ENCODE measurements at regions not wholly inside any gene's neighbourhood (a gene's known extent, or its start where the extent isn't known, plus 50 kb on each side); places are given as distances from the start of the nearest gene placed in this dataset.

DNA sequence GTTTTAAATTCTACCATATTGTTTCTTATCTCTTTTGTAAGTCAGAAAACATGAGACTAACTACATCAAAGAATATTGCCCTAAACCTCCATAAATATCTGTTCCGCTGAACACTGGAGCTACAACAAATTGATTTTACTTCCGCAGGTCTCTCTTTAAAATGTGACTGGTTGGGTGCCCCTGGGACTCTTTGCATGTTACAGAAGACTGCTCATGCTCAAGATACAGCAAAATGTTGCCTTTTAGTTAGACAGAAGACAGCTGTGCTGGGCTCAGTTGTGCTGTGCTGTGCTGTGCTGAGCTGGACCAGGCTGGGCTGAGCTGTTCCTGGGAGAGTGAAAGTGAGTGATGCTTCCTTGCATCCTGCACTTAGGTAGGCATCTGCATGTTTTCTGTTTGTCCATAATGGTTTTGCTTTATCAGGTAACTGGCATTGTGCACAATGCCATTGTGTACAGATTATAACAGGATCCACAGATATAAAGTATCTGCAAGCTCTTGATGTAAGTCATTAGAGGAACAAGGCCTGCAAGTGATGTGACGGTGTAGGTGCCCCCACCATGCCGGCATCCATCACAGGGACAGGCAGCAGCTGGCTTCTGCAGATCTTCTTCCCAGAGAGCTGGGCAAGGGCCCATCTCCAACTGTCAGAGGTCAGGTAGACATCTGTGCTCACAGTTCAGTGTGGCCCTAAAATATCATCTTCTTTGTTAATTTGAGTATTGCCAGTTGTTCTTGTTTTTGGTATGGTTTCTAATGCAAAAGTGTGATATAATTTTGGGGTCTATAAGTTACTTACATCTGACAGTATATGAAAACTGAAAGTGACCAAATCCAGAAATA, 972.5 kb upstream of the CELF2 start:
- no peak overlapping the region for H4K8ac ChIP-seq (ENCODE audit: low read depth, low read length)
- no peak overlapping the region for H2BK5ac ChIP-seq (ENCODE audit: low read depth, low read length, poor library complexity)
- H3K27ac ChIP-seq (ENCODE audit: low read depth, low read length), result no peak overlapping the region
- H2AK5ac ChIP-seq (ENCODE audit: low read length), result no peak overlapping the region
- no peak overlapping the region for H3K4me3 ChIP-seq (ENCODE audit: low read depth, low read length)
- H2AFZ ChIP-seq (ENCODE audit: insufficient read depth, low read length, poor library complexity), result no peak overlapping the region
- no peaks in the 10 kb centered on the region for H3K9me3 ChIP-seq (ENCODE audit: insufficient read depth, low read depth, low read length)
- H3K27me3 ChIP-seq (ENCODE audit: insufficient read depth, low read length), result no peaks in the 10 kb centered on the region
- H3K4me2 ChIP-seq (ENCODE audit: low read length), result no peak overlapping the region
- no peak for DNase-seq
- H2BK12ac ChIP-seq (ENCODE audit: low read length), result no peak overlapping the region
- no peak overlapping the region for H3K4ac ChIP-seq (ENCODE audit: low read depth, low read length)
- no peak overlapping the region for H3K14ac ChIP-seq (ENCODE audit: low read length)
- no peak overlapping the region for H3K23ac ChIP-seq (ENCODE audit: low read length)
- H4K12ac ChIP-seq (ENCODE audit: low read depth, low read length), result no peak overlapping the region
- no peaks in the 10 kb centered on the region for H3K36me3 ChIP-seq (ENCODE audit: control insufficient read depth in 1 of 2, insufficient read depth in 2 of 2, low read length in 2 of 2)
- no CpG with 5 or more reads among the region's 4 CpGs for WGBS (ENCODE audit: extremely low coverage, insufficient coverage, insufficient read length)
- no peak overlapping the region for H4K91ac ChIP-seq (ENCODE audit: low read depth, low read length)
- H3K79me2 ChIP-seq (ENCODE audit: control insufficient read depth, insufficient read depth, low read length, poor library complexity), result no peaks in the 10 kb centered on the region
- H3K79me1 ChIP-seq (ENCODE audit: low read length), result no peaks in the 10 kb centered on the region
- no peaks in the 10 kb centered on the region for H3K4me1 ChIP-seq (ENCODE audit: control insufficient read depth in 1 of 2, insufficient read depth in 2 of 2, low read length in 2 of 2)
- no peak overlapping the region for H3K18ac ChIP-seq (ENCODE audit: low read length)
- H2BK120ac ChIP-seq (ENCODE audit: insufficient read depth, low read length, poor library complexity), result no peak overlapping the region
- H3K9ac ChIP-seq (ENCODE audit: low read length), result no peak overlapping the region

DNA sequence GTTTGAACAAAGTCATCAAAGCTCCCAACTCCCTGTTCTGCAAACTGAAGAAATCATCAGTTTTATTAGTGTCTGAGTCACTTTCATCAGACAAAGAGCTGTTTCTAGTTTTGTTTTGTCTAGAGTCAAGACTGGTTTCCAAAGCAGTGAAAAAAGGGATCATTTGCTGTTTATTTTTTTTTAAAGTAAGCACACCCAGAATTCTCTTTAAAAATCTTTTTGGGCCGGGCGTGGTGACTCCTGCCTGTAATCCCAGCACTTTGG, 972.0 kb upstream of the CELF2 start:
- no CpG with 5 or more reads among the region's 2 CpGs for WGBS (ENCODE audit: extremely low coverage, insufficient coverage, insufficient read length)
- Histone ChIP-seq H3K27me3 (ENCODE audit: insufficient read depth, low read length) (no peaks in the 10 kb centered on the region), H4K12ac (ENCODE audit: low read depth, low read length) (no peak overlapping the region), H3K9me3 (ENCODE audit: insufficient read depth, low read depth, low read length) (no peaks in the 10 kb centered on the region), H3K9ac (ENCODE audit: low read length) (no peak overlapping the region), H2AK5ac (ENCODE audit: low read length) (no peak overlapping the region), H3K4me3 (ENCODE audit: low read depth, low read length) (no peak overlapping the region), H3K23ac (ENCODE audit: low read length) (no peak overlapping the region), H4K8ac (ENCODE audit: low read depth, low read length) (no peak overlapping the region), H4K91ac (ENCODE audit: low read depth, low read length) (no peak overlapping the region), H3K79me2 (ENCODE audit: control insufficient read depth, insufficient read depth, low read length, poor library complexity) (no peaks in the 10 kb centered on the region), H3K4me2 (ENCODE audit: low read length) (no peak overlapping the region), H3K18ac (ENCODE audit: low read length) (no peak overlapping the region), H3K27ac (ENCODE audit: low read depth, low read length) (no peak overlapping the region), H3K14ac (ENCODE audit: low read length) (no peak overlapping the region), H2BK120ac (ENCODE audit: insufficient read depth, low read length, poor library complexity) (no peak overlapping the region), H2BK12ac (ENCODE audit: low read length) (no peak overlapping the region), H3K36me3 (ENCODE audit: control insufficient read depth in 1 of 2, insufficient read depth in 2 of 2, low read length in 2 of 2) (no peaks in the 10 kb centered on the region), H2AFZ (ENCODE audit: insufficient read depth, low read length, poor library complexity) (no peak overlapping the region), H2BK5ac (ENCODE audit: low read depth, low read length, poor library complexity) (no peak overlapping the region), H3K79me1 (ENCODE audit: low read length) (no peaks in the 10 kb centered on the region), H3K4me1 (ENCODE audit: control insufficient read depth in 1 of 2, insufficient read depth in 2 of 2, low read length in 2 of 2) (no peaks in the 10 kb centered on the region), H3K4ac (ENCODE audit: low read depth, low read length) (no peak overlapping the region)
- no peak for DNase-seq

DNA sequence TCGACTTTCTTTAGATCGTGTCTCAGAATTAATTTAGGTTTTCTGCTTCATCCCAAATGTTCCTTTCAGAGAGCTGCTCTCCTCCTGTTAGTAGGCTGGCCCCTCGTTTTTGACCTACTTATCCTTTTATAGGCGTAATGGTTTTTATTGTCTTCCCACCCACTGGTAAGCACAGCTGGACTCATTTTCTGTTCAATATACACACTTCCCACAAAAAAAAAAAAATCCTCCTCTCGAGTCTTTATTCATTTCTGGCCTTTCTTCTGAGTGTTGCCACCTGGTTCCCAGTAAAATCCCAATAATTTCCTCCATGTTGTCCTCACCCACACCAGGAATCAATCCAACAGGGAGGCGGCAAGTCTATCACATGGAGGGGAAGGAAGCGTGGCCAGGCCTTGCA, 970.2 kb upstream of the CELF2 start:
- Histone ChIP-seq H3K4me1 (ENCODE audit: control insufficient read depth in 1 of 2, insufficient read depth in 2 of 2, low read length in 2 of 2) (no peaks in the 10 kb centered on the region), H3K14ac (ENCODE audit: low read length) (no peak overlapping the region), H3K4me3 (ENCODE audit: low read depth, low read length) (no peak overlapping the region), H3K27me3 (ENCODE audit: insufficient read depth, low read length) (no peaks in the 10 kb centered on the region), H2AK5ac (ENCODE audit: low read length) (no peak overlapping the region), H3K9ac (ENCODE audit: low read length) (no peak overlapping the region), H3K18ac (ENCODE audit: low read length) (no peak overlapping the region), H3K4ac (ENCODE audit: low read depth, low read length) (no peak overlapping the region), H3K79me1 (ENCODE audit: low read length) (no peaks in the 10 kb centered on the region), H2BK5ac (ENCODE audit: low read depth, low read length, poor library complexity) (no peak overlapping the region), H3K36me3 (ENCODE audit: control insufficient read depth in 1 of 2, insufficient read depth in 2 of 2, low read length in 2 of 2) (no peaks in the 10 kb centered on the region), H3K27ac (ENCODE audit: low read depth, low read length) (no peak overlapping the region), H2BK12ac (ENCODE audit: low read length) (no peak overlapping the region), H3K9me3 (ENCODE audit: insufficient read depth, low read depth, low read length) (no peaks in the 10 kb centered on the region), H4K91ac (ENCODE audit: low read depth, low read length) (no peak overlapping the region), H3K23ac (ENCODE audit: low read length) (no peak overlapping the region), H4K8ac (ENCODE audit: low read depth, low read length) (no peak overlapping the region), H2BK120ac (ENCODE audit: insufficient read depth, low read length, poor library complexity) (no peak overlapping the region), H3K4me2 (ENCODE audit: low read length) (no peak overlapping the region), H4K12ac (ENCODE audit: low read depth, low read length) (no peak overlapping the region), H2AFZ (ENCODE audit: insufficient read depth, low read length, poor library complexity) (no peak overlapping the region), H3K79me2 (ENCODE audit: control insufficient read depth, insufficient read depth, low read length, poor library complexity) (no peaks in the 10 kb centered on the region)
- WGBS (ENCODE audit: extremely low coverage, insufficient coverage, insufficient read length), result no CpG with 5 or more reads among the region's 7 CpGs
- DNase-seq, result no peak

DNA sequence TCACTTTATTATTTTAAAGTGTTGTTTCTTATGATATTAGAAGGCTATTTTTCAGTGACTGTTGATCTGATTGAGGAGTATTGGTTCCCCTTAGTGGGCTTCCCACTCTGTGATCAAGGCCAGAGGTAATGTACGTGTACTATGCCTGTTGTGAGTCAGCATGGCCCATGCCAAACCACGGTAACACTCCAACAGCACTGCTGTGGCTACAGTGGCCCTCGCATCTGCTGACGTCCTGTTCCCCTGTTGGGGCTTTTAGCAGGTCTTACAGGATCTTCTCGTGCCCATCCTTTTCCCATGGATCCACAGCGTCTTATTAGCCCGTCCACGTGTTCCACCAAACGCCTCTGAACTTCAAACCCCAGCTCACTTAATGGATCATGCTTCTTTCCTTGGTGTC, 964.6 kb upstream of the CELF2 start:
- H2BK5ac ChIP-seq (ENCODE audit: low read depth, low read length, poor library complexity), result no peak overlapping the region
- H3K18ac ChIP-seq (ENCODE audit: low read length), result no peak overlapping the region
- H3K79me2 ChIP-seq (ENCODE audit: control insufficient read depth, insufficient read depth, low read length, poor library complexity), result no peaks in the 10 kb centered on the region
- no peak overlapping the region for H2BK12ac ChIP-seq (ENCODE audit: low read length)
- H3K4ac ChIP-seq (ENCODE audit: low read depth, low read length), result no peak overlapping the region
- H3K79me1 ChIP-seq (ENCODE audit: low read length), result no peaks in the 10 kb centered on the region
- no peak overlapping the region for H3K4me3 ChIP-seq (ENCODE audit: low read depth, low read length)
- H3K27me3 ChIP-seq (ENCODE audit: insufficient read depth, low read length), result no peaks in the 10 kb centered on the region
- no peak for DNase-seq
- no peak overlapping the region for H4K91ac ChIP-seq (ENCODE audit: low read depth, low read length)
- H3K9me3 ChIP-seq (ENCODE audit: insufficient read depth, low read depth, low read length), result peaks cover 2% of the 10 kb centered on the region
- no peak overlapping the region for H3K4me2 ChIP-seq (ENCODE audit: low read length)
- no peaks in the 10 kb centered on the region for H3K4me1 ChIP-seq (ENCODE audit: control insufficient read depth in 1 of 2, insufficient read depth in 2 of 2, low read length in 2 of 2)
- H3K27ac ChIP-seq (ENCODE audit: low read depth, low read length), result no peak overlapping the region
- H3K36me3 ChIP-seq (ENCODE audit: control insufficient read depth in 1 of 2, insufficient read depth in 2 of 2, low read length in 2 of 2), result no peaks in the 10 kb centered on the region
- no peak overlapping the region for H3K14ac ChIP-seq (ENCODE audit: low read length)
- H2AK5ac ChIP-seq (ENCODE audit: low read length), result no peak overlapping the region
- WGBS (ENCODE audit: extremely low coverage, insufficient coverage, insufficient read length), result no CpG with 5 or more reads among the region's 9 CpGs
- no peak overlapping the region for H3K23ac ChIP-seq (ENCODE audit: low read length)
- no peak overlapping the region for H4K12ac ChIP-seq (ENCODE audit: low read depth, low read length)
- H4K8ac ChIP-seq (ENCODE audit: low read depth, low read length), result no peak overlapping the region
- no peak overlapping the region for H2BK120ac ChIP-seq (ENCODE audit: insufficient read depth, low read length, poor library complexity)
- H3K9ac ChIP-seq (ENCODE audit: low read length), result peak overlapping the region; percentile 54
- no peak overlapping the region for H2AFZ ChIP-seq (ENCODE audit: insufficient read depth, low read length, poor library complexity)
